ENCODE measurements at regions not wholly inside any gene's neighbourhood (a gene's known extent, or its start where the extent isn't known, plus 50 kb on each side); places are given as distances from the start of the nearest gene placed in this dataset.

- WGBS, result 47% methylated on average over 4 of the region's 5 CpGs
- Histone ChIP-seq H3K27ac (no peak overlapping the region), H3K9me3 (no peaks in the 10 kb centered on the region), H3K4me1 (no peaks in the 10 kb centered on the region), H3K36me3 (no peaks in the 10 kb centered on the region), H3K4me3 (no peak overlapping the region), H3K27me3 (no peaks in the 10 kb centered on the region)
- TF ChIP-seq CTCF (IDR thresholded peaks at IDR 0.05), result no peak
- TF ChIP-seq POLR2A (IDR thresholded peaks at IDR 0.05), result no peak
- TF ChIP-seq POLR2AphosphoS5 (IDR thresholded peaks at IDR 0.05), result no peak
- TF ChIP-seq EP300 (IDR thresholded peaks at IDR 0.05), result no peak
- DNase-seq (ENCODE audit: low spot score in 2 of 2), result no peak
These were observed 1112.3 kb downstream of the KCNT2 start for GRCh38 chr1:195495720-195496635.

- WGBS, result 89% methylated on average over 6 of the region's 6 CpGs
These were observed 1126.1 kb downstream of the KCNT2 start for GRCh38 chr1:195482137-195482536.

GRCh38 chr1:195481293-195481692 is 1126.9 kb downstream of the KCNT2 start:
- Histone ChIP-seq H3K36me3 (no peaks in the 10 kb centered on the region), H3K27ac (no peak overlapping the region), H3K9me3 (no peaks in the 10 kb centered on the region), H3K4me1 (no peaks in the 10 kb centered on the region), H3K4me3 (no peak overlapping the region), H3K27me3 (no peaks in the 10 kb centered on the region)
- no peak for DNase-seq (ENCODE audit: low spot score in 2 of 2)
- 92% methylated on average over 3 of the region's 3 CpGs for WGBS
- TF ChIP-seq POLR2A (IDR thresholded peaks at IDR 0.05), result no peak
- TF ChIP-seq CTCF (IDR thresholded peaks at IDR 0.05), result no peak
- TF ChIP-seq EP300 (IDR thresholded peaks at IDR 0.05), result no peak
- no peak for TF ChIP-seq POLR2AphosphoS5 (IDR thresholded peaks at IDR 0.05)

More at GRCh38 chr1:195482137-195482536, 1126.1 kb downstream of the KCNT2 start:
- TF ChIP-seq POLR2AphosphoS5 (IDR thresholded peaks at IDR 0.05) (no peak), EP300 (IDR thresholded peaks at IDR 0.05) (no peak), CTCF (IDR thresholded peaks at IDR 0.05) (no peak), POLR2A (IDR thresholded peaks at IDR 0.05) (no peak)
- no peaks in the 10 kb centered on the region for H3K27me3 ChIP-seq
- no peak for DNase-seq (ENCODE audit: low spot score in 2 of 2)
- no peaks in the 10 kb centered on the region for H3K36me3 ChIP-seq
- no peaks in the 10 kb centered on the region for H3K9me3 ChIP-seq
- H3K27ac ChIP-seq, result no peak overlapping the region
- H3K4me1 ChIP-seq, result no peaks in the 10 kb centered on the region
- H3K4me3 ChIP-seq, result no peak overlapping the region

- no peaks in the 10 kb centered on the region for H3K9me3 ChIP-seq
- TF ChIP-seq EP300 (IDR thresholded peaks at IDR 0.05), result no peak
- TF ChIP-seq POLR2A (IDR thresholded peaks at IDR 0.05), result no peak
- no peak for TF ChIP-seq POLR2AphosphoS5 (IDR thresholded peaks at IDR 0.05)
- TF ChIP-seq CTCF (IDR thresholded peaks at IDR 0.05), result no peak
- 80% methylated on average over 1 of the region's 1 CpG for WGBS
- no peak overlapping the region for H3K4me3 ChIP-seq
- no peaks in the 10 kb centered on the region for H3K4me1 ChIP-seq
- H3K36me3 ChIP-seq, result no peaks in the 10 kb centered on the region
- H3K27me3 ChIP-seq, result no peaks in the 10 kb centered on the region
- H3K27ac ChIP-seq, result no peak overlapping the region
- DNase-seq (ENCODE audit: low spot score in 2 of 2), result no peak
These were observed 1132.7 kb downstream of the KCNT2 start for GRCh38 chr1:195475568-195475967.

GRCh38 chr1:195472291-195472690 is 1135.9 kb downstream of the KCNT2 start:
- Histone ChIP-seq H3K4me1 (no peaks in the 10 kb centered on the region), H3K27ac (no peak overlapping the region), H3K4me3 (no peak overlapping the region), H3K9me3 (no peaks in the 10 kb centered on the region), H3K36me3 (no peaks in the 10 kb centered on the region), H3K27me3 (no peaks in the 10 kb centered on the region)
- no peak for DNase-seq (ENCODE audit: low spot score in 2 of 2)
- TF ChIP-seq POLR2A (IDR thresholded peaks at IDR 0.05), result no peak
- no peak for TF ChIP-seq CTCF (IDR thresholded peaks at IDR 0.05)
- no peak for TF ChIP-seq EP300 (IDR thresholded peaks at IDR 0.05)
- no peak for TF ChIP-seq POLR2AphosphoS5 (IDR thresholded peaks at IDR 0.05)
- 26% methylated on average over 4 of the region's 4 CpGs for WGBS
